ENCODE measurements at regions not wholly inside any gene's neighbourhood (a gene's known extent, or its start where the extent isn't known, plus 50 kb on each side); places are given as distances from the start of the nearest gene placed in this dataset.
"Not testable (repeated sequence)": the region's sequence is repeated elsewhere in the genome, so short reads cannot be mapped to it uniquely, and the experiment has no call there.

- TF ChIP-seq POLR2A (IDR thresholded peaks at IDR 0.05; ENCODE audit: low read depth, low read length); TAF1 (IDR thresholded peaks at IDR 0.05; ENCODE audit: low read depth, low read length); POLR2AphosphoS5 (IDR thresholded peaks at IDR 0.05; ENCODE audit: low read depth, low read length); SPI1 (IDR thresholded peaks at IDR 0.05; ENCODE audit: low read depth, low read length); PAX5 (IDR thresholded peaks at IDR 0.05; ENCODE audit: insufficient read depth, low read length, severe bottlenecking): not testable (repeated sequence)
Measured at GRCh38 chrX:46087310-46087709, 457.9 kb downstream of the ZNF674 start.
